ENCODE measurements at regions not wholly inside any gene's neighbourhood (a gene's known extent, or its start where the extent isn't known, plus 50 kb on each side); places are given as distances from the start of the nearest gene placed in this dataset.

DNA sequence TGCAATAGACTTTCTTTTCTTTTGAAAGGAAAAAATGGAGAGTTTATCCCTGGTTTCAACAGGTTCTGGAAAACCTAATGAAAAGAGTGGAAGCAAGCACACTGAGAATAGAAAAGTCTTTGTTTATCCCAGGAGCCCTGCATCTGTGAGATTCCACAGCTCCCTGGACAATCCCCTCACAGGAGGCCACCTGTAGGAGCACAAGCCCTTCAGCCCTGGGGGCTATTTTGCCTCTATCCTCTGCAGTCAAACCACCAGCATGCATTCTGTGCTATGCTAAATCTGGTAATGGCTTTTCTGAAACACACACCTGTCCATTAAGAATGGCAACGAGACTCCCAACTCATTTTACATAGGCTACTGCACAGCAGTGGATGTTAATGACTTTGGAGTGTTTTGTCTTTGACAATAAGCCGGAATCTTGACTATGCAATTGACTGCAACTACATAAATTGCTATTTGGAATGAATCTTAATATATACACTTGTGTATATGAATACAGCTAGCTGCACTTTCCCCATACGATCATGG is 369.4 kb downstream of the NR2F2 start:
- no peak for DNase-seq
- intact Hi-C loops (cut with DNase I): no loop called here

DNA sequence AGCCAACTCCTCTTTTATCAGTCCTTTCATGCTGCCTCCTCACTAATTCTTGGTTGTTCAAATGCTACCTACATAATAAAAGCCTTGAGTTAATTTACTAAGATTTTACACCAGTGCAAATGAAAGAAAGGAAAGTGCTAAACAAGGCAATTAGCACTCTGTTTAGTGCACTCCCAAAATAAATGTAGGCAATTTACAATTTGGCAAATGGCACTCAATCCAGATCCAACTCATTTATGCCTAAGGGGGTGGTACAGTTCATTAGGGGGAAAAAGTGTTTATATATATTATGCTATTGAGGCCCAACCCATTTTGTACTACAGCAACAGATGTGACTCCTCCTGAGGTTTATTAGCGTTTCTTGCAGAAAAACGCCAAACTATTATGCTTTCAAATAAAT is 370.1 kb downstream of the NR2F2 start:
- no peak for DNase-seq
- intact Hi-C loops (cut with DNase I): no loop called here

DNA sequence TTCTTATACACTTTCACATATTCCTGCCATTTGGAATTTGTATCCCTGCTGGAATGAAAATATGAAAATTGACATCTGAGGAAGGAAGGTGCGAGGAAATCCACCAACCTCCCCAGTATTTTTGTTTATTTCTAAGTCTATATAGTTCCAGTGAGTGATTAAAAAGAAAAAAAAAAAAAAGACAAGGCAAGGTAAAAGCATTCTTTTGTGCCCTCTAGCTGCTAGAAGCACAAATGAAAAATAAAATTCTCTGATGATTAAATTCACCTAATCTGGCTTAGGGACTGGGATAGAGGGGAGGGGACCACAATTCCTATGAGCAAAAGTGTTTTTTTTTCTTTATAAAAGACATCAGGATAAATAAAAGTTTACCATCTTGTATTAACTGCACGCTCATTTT is 370.9 kb downstream of the NR2F2 start:
- intact Hi-C loops (cut with DNase I): no loop called here
- no peak for DNase-seq

DNA sequence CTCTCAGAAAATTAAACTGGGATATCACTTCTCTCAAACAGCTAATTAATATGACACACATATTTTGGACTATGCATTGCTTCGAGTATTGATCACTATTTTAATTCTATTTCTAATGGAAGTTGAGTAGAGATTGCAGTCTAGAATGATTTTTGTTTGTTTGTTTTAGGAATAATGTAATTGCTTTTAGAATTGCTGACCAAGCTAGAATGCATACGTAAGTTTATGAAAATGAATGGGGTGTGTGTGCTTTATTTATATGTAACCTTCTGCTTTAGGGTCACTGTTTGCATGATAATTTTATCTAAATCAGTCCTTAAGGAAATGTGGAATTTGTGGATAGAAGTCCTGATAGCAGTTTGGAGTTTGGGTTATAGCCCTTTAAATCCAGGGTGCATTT is 371.4 kb downstream of the NR2F2 start:
- intact Hi-C loops (cut with DNase I): no loop called here
- DNase-seq: no peak

DNA sequence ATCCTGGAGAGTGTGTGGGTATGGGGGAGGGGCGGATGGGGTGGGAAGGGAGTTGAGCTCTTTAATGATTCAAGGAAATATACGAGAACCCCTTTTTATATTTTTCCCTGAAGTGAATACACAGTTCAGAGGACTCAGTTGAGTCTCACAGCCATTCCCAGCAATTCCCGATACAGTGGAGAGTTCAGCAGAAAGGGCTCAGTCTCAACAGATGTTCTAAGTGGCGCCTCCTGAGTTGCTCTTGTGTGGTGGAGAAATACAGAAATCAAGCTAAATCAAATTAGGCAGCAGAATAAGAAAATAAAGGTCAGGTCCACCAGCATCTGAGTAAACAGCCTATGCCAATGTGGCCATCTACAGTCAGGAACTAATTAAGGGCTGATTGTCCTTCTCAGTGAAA is 372.1 kb downstream of the NR2F2 start:
- DNase-seq: no peak
- intact Hi-C loops (cut with DNase I): no loop called here

DNA sequence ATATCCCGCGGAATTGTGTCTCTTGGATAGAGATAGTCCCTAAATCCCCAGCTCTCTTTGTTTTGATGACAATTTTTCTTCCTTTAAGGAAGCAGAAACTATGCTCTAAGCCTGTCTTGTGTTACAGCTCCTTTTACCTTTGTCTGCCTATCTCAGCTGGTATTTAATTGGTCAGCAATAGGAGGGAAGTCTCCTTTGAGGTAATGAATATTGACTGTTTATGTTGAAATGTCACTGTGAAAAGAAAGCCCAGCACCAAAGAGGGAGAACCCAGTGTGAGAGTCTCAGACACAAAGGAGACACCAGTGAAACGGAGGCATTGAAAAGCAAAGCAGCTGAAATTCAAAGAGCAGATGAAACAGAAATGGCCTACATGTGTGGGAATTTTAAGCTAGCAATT is 372.6 kb downstream of the NR2F2 start:
- intact Hi-C loops (cut with DNase I): no loop called here

DNA sequence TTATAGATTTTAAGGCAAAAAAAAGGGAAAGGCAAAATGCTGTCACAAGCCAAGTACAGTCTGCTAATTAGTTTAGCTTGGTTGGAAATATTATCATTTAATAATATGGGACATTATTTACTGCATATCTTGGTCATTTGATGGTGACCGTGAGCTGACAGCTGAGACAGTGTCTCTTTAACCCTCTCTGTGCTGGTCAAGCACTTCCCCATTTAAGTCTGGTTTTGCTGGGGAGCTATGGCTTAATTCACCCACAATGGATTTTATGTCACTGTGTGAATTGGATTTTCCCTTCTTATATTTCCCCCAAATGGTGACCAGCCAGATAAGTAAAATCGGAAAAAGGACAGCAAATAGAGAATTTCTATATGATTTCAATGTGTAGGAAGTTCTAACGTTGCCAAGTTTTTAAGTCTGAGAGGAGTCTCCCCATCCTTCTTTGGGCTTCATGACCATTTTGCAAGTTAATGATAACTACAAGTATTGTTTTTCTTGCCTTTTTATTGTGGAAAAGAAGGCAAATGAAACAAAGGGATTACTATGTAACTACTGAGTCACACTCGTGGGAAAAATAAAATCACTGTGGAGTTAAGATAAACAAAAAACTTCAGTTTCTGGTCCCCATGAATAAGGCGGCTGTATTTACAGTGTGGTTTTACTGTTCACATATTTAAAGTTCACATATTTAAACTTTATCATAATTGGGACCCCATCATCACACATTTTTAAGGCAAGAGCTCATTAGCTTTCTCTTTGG is 373.5 kb downstream of the NR2F2 start:
- intact Hi-C loops (cut with DNase I): no loop called here
- no peak for DNase-seq

More for the DNA sequence above, 372.6 kb downstream of the NR2F2 start:
- DNase-seq: no peak

DNA sequence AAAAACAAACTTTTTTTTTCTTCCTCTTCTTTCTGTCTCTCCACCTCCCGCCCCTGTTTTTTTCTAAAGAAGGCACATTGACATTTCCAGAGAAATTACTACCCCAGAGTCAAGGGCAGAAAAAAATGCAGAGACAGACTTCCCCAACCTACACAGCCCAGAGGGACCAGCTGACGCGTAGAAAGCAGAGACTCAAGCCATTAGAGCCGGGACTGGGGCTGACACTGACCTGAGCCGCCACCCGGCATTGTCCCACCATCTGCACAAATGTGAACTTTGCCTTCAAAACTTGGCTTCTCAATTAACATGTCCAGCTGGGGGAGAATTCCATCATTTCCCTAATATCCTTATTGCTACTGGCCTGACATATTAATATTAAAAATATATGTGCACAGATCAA is 385.6 kb downstream of the NR2F2 start:
- DNase-seq: no peak
- intact Hi-C loops (cut with DNase I): no loop called here

DNA sequence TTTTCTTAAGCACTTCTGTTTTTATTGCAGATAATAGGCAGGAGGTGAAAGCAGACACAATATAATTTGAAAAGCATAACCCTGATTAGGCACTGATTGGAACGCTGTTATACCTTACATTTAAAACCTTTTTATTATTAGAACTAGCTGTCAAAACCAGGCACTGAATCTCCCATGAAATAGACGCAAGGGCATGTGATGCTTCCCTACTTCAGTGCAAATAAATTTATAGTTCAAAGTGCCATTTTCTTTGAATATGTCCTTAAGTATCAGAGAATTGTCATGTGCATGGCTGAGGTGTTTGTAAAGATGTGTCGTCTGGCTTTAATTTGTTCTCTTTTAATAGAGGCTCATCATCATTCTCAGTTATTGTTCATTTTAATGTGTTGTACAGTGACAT is 386.0 kb downstream of the NR2F2 start:
- no peak for DNase-seq

DNA sequence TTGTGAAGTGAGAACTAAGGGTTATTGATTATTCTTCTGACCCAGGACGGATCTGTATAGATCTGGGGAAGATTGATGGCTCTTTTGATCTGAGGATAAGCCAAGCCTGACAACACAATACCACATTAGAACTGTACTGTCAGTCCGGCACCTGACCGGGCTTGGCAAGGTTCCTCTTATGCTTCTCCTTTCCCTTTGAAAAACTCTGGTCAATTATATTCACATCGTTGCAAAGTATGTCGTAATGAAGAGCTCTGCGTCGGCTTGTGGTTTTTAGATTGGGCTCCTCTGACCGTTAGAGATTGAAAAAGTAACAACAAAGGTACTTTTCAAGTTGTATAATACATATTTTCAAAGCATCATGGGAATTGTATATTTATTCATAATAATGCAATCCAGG is 389.8 kb downstream of the NR2F2 start:
- intact Hi-C loops (cut with DNase I): no loop called here
- DNase-seq: no peak

More for the DNA sequence above, 386.0 kb downstream of the NR2F2 start:
- intact Hi-C loops (cut with DNase I): no loop called here

DNA sequence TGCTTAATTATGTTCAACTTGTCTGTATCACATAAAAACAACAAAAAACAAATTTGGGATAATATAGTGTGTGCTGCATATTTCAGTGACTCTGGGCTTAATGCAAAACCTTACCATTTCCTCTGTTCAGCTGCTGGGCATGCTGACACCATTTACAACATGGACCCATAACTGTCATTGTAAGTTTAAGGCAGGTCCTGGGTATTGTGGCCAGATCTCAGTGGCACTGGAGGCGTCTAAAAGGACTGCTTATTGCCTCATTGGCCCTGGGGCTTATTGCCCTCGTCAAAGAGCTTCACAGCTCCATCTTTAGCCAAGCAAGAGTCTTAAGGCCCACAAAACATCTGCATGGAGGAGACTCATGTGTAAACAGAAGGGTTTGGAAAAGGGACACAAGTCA is 390.2 kb downstream of the NR2F2 start:
- intact Hi-C loops (cut with DNase I): no loop called here
- DNase-seq: no peak

DNA sequence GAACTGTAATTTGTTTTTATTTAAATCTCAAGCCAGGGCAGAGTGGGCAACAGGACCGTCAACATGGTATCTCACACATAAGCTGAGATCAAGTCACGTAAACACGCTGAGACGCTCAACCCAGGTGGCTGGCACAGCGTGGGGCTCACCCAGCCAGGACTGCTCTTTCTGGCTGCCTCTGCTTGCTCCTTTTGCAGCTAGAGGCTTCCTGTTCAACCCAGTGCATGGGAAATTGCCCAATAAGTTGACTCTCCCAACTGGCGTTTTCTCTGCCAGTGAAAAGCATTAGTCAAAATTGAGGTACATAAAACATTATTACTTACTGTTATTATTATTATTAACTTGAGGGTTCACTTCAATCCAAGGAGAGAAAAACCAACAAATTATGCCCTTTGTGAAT is 398.1 kb downstream of the NR2F2 start:
- no peak for DNase-seq
- intact Hi-C loops (cut with DNase I): no loop called here

DNA sequence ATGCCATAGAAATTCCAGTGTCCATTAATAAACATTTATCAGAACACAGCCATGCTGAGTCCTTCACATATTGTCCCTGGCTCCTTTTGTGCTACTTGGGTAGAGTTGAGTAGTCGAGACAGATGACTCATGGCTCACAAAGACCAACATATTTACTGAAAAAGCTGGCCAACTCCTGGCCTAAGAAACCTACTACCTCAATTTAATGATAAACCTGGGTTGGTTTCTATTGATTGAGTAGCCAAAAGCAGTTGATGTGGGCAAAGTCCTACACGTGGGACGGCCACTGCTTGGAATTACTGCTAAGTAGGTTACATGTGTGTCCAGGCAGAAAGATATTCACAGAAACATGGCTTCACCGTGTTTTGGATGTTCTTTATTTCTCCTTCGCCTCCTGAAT is 402.2 kb downstream of the NR2F2 start:
- intact Hi-C loops (cut with DNase I): no loop called here
- no peak for DNase-seq

DNA sequence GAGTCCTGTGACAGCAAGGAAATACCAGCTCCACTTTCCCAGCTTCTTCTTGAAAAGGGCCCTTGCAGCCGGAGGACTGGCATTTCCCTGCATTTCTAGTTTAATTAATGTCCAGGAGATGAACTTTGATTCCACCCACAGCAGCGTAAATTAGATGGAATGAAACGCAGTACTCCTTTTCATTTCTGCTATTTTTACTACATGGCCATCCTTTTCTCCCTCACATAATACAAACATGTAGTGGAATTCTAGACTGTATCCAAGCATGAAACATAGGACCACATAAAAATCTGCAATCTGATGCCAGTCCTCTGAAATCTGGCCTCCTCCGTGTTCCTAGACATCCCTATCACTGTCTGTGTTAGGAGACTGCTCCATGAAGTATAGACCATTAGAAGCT is 403.2 kb downstream of the NR2F2 start:
- DNase-seq: no peak
- intact Hi-C loops (cut with DNase I): no loop called here

DNA sequence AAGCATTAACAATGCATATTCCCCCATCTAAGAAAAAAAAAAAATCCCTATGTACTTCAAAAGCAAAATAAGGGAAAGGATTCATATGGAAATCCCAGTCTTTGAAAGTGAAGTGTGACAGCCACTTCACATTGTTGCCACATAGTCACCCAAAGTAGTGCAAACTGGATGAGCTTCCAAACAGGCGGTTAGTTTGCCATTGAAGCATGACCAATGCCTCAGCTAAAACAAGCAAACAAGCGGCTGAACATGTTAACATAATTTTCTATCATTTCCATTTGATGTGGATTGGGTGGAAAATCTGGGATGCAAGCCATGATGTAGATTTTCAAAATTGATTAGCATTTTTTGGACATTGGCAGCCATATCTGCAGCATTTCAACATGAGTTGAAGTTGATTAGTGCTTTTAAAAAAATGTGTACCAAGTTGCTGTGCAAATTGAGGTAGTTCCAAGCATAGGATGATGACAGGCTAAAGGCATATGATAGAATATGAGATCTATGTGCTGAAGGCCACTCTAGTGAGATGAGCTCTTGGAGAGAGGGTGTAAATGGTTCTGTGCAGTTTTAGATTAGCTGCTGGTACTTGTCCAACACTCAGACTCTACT is 405.2 kb downstream of the NR2F2 start:
- intact Hi-C loops (cut with DNase I): no loop called here
- no peak for DNase-seq

DNA sequence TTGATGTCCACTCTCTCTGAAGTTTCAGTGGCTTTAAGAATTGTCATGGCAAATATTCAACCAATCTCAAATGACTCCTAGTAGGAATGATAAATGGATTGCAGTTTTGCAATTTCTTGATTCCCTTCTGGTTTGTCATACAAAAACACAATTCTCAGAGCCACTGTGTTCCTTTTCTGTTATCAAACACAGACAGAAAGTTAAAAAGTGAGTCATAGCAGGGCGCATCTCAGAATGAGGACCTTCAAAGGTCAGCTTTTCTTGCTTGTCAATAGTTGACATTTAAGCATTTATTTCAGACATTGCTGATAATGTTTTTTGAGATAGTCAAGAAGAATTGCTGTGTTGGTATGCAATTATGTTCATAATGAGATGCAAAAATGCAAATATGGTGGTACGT is 405.9 kb downstream of the NR2F2 start:
- no peak for DNase-seq
- intact Hi-C loops (cut with DNase I): no loop called here

DNA sequence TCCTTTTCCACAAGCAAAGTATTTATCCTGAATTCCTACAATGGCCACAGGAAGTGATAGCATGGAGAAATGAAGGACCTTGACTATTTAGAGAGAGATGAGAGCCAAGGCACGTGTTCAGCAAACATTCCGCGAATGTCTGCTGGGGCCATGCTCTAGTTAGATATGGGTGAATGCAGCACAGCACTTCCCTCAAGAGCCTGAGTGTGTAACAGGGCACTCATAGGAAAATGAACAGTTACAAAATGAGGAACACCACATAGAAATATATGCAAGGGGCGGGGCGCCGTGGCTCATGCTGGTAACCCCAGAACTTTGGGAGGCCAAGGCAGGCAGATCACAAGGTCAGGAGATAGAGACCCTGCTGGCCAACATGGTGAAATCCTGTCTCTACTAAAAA is 406.9 kb downstream of the NR2F2 start:
- intact Hi-C loops (cut with DNase I): no loop called here

DNA sequence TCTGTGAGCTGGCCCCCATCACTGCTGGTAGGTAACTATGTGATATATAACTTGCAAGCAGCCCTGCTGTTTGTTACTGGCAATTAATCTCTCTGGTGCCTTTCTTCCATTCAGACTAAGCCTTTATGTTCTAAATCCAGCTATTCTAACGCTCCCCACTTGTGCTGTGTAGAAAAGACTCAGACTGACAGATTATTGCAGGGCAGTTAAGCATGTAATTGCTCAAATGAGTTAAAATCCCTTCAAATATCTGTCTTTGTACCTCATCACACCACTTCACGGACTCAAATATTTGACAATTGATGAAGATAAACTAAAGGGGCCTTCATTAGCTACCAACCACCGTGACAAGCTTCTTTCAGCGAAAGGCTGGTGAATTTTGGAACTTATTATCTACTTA is 416.2 kb downstream of the NR2F2 start:
- intact Hi-C loops (cut with DNase I): no loop called here
- DNase-seq: no peak

More for the DNA sequence above, 406.9 kb downstream of the NR2F2 start:
- no peak for DNase-seq

DNA sequence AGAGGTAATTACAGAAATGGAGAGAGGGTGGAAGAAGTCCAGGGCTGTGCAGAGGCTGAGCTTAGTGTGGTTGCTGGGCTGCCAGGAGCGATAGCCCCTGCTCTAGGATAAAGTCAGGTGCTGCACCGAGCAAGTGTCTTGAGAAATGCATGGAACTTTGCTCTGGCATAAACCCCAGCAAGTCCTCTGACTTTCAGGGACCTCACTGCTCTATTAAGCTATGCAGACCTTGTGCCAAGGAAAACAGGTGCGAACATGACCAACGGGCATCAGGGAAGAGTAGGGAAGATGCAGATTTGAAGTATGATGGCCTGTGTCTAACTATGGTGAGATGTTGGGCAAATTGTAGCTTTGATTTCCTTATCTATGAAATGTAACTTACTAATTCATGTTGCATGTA is 416.8 kb downstream of the NR2F2 start:
- intact Hi-C loops (cut with DNase I): no loop called here
- no peak for DNase-seq

DNA sequence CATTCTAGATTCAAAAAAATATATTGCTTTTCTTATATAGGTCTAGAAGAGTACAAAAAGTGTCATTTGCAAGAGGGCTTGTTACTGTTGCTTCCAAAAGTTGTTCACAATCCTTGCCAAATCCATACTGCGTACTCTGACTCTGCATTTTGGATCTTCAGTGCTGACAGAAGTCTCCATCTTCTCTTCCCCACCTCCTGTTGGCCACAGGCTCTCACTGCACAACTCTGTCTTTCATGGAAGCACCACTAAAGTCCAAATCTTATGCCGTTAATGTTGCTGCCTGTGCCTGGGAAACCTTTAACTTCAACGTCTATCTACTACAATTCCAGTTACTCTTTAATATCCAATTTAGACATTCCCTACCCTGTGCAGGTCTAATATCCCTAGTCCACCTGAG is 419.9 kb downstream of the NR2F2 start:
- intact Hi-C loops (cut with DNase I): no loop called here
- no peak for DNase-seq

DNA sequence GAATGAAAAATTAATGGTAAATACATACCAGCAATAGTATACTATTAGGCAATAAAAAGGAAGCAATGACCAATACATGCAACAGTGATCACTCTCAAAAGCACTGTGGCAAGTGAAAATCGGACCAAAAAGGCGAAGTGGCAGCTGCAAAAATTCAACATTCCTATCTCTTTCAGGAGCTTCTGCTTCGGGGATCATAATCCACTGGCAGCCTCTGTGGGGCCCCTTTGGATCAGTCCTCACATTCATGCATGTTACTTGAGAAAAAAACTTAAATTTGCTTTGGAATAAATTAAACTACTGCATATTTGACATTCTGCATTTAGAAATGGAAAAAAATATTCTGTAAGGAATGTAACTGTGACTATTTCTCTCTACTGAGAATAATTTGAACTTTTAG is 425.6 kb downstream of the NR2F2 start:
- intact Hi-C loops (cut with DNase I): no loop called here
- no peak for DNase-seq

Measured in head of caudate nucleus (tissue), 42 donors.